CD4-positive, alpha-beta T cell (primary cell): ENCODE measurements at regions not wholly inside any gene's neighbourhood (a gene's known extent, or its start where the extent isn't known, plus 50 kb on each side); places are given as distances from the start of the nearest gene placed in this dataset.

Source experiments
- ATAC-seq: fragments of 200-7000 bp; cut with Tn5 transposase; one replicate; pipeline ENCODE4 v1.10.0; 2022; ENCODE audit warnings: mild to moderate bottlenecking; ENCODE audit not compliant: poor library complexity
- CTCF ChIA-PET: fragments of 350-600 bp; sonication (Branson Sonifier 250); formaldehyde crosslinking; loops from one replicate; lab custom pipeline; 2021; ENCODE audit warnings: antibody characterized with exemption, inconsistent platforms; lab: Charles Lee
- POLR2A ChIA-PET: fragments of 350-600 bp; sonication (Branson Sonifier 250); formaldehyde crosslinking; loops from one replicate; lab custom pipeline; 2021; ENCODE audit warnings: antibody characterized with exemption, inconsistent platforms; lab: Charles Lee
- DNase-seq, 14 experiments: peaks; one replicate each; pipeline ENCODE4 v3.0.0-alpha.2; 2013 to 2020; ENCODE audit warnings: mixed read lengths in 2 of 14
- H3K27ac ChIP-seq, 2 donors: one replicate each; pipeline versions ENCODE4 v1.5.1 to v1.7.0; 2013; ENCODE audit warnings: low read length in 2 of 2, low read depth in 1 of 2, mild to moderate bottlenecking in 1 of 2
- H3K27me3 ChIP-seq, 2 experiments: 1 replicate in 1 of 2; 2 replicates in 1 of 2; pipeline versions ENCODE4 v1.6.1 to v1.7.0; 2013; ENCODE audit warnings: low read length in 2 of 2, control low read depth in 1 of 2, mild to moderate bottlenecking in 1 of 2, moderate library complexity in 1 of 2; ENCODE audit not compliant: insufficient read depth in 2 of 2, control insufficient read depth in 1 of 2
- H3K36me3 ChIP-seq: one replicate; pipeline ENCODE4 v1.6.1; 2013; ENCODE audit warnings: low read length, control low read depth; ENCODE audit not compliant: insufficient read depth
- H3K4me1 ChIP-seq: one replicate; pipeline ENCODE4 v1.6.1; 2013; ENCODE audit warnings: low read length, control low read depth; ENCODE audit not compliant: insufficient read depth
- H3K4me3 ChIP-seq: one replicate; pipeline ENCODE4 v1.5.1; 2013; ENCODE audit warnings: mild to moderate bottlenecking, low read length, moderate library complexity
- H3K9me3 ChIP-seq, 2 experiments: 1 replicate in 1 of 2; 2 replicates in 1 of 2; pipeline versions ENCODE4 v1.6.1 to v1.7.0; 2013; ENCODE audit warnings: low read length in 2 of 2, mild to moderate bottlenecking in 2 of 2, control low read depth in 1 of 2, moderate library complexity in 1 of 2; ENCODE audit not compliant: control insufficient read depth in 1 of 2, insufficient read depth in 1 of 2
- H3K27ac Mint-ChIP-seq: one replicate; pipeline ENCODE4 v1.8.0; 2020; ENCODE audit warnings: mixed read lengths
- H3K27me3 Mint-ChIP-seq: one replicate; pipeline ENCODE4 v1.8.0; 2021; ENCODE audit warnings: mixed read lengths
- H3K36me3 Mint-ChIP-seq: one replicate; pipeline ENCODE4 v1.8.0; 2021; ENCODE audit warnings: low read depth, mixed read lengths
- H3K4me1 Mint-ChIP-seq: one replicate; pipeline ENCODE4 v1.8.0; 2021; ENCODE audit warnings: low read depth, mixed read lengths
- H3K4me3 Mint-ChIP-seq: one replicate; pipeline ENCODE4 v1.8.0; 2020; ENCODE audit warnings: mild to moderate bottlenecking, mixed read lengths
- H3K9me3 Mint-ChIP-seq: one replicate; pipeline ENCODE4 v1.8.0; 2020; ENCODE audit warnings: mixed read lengths
- CTCF ChIP-seq: fragments of 200-600 bp; IDR thresholded peaks from one replicate; pipeline ENCODE4 v1.8.0; 2022; ENCODE audit warnings: antibody characterized with exemption, mild to moderate bottlenecking
- intact Hi-C, 2 experiments: fragments of 100-400 bp; cut with DNase I in 1 of 2; cut with micrococcal nuclease in 1 of 2; formaldehyde crosslinking; loops; one replicate each; pipeline versions ENCODE4 v1.15.1 to v1.9.0; 2023 to 2025; cut with DNase I, micrococcal nuclease

- Histone ChIP-seq H3K27me3 (no peaks in the 10 kb centered on the region), H3K27ac (no peak overlapping the region), H3K4me3 (no peak overlapping the region), H3K9me3 (peaks cover 0 to 7% of the 10 kb centered on the region in 2 experiments), H3K36me3 (no peaks in the 10 kb centered on the region), H3K4me1 (no peaks in the 10 kb centered on the region)
- Mint-ChIP-seq H3K27ac (no peak overlapping the region), H3K4me3 (no peak overlapping the region), H3K27me3 (peaks cover 5% of the 10 kb centered on the region), H3K4me1 (no peaks in the 10 kb centered on the region), H3K9me3 (no peaks in the 10 kb centered on the region), H3K36me3 (no peaks in the 10 kb centered on the region)
- DNase-seq (no peak), ATAC-seq (no peak)
- TF ChIP-seq CTCF: no peak
- CTCF ChIA-PET: no interaction called here
- intact Hi-C loops: no loop called here
- POLR2A ChIA-PET: no interaction called here
These were observed 276.4 kb upstream of the ROPN1 start for GRCh38 chr3:124268355-124268754.

GRCh38 chr3:124269619-124270018 is 277.7 kb upstream of the ROPN1 start:
- CTCF ChIA-PET: no interaction called here
- no peak for ATAC-seq
- DNase-seq: no peak
- Mint-ChIP-seq H3K4me3 (no peak overlapping the region), H3K9me3 (no peaks in the 10 kb centered on the region), H3K27me3 (peaks cover 5% of the 10 kb centered on the region), H3K4me1 (no peaks in the 10 kb centered on the region), H3K27ac (no peak overlapping the region), H3K36me3 (no peaks in the 10 kb centered on the region)
- peaks cover 0 to 7% of the 10 kb centered on the region in 2 experiments for H3K9me3 ChIP-seq
- intact Hi-C loops: no loop called here
- POLR2A ChIA-PET: no interaction called here
- no peaks in the 10 kb centered on the region for H3K4me1 ChIP-seq
- H3K4me3 ChIP-seq: no peak overlapping the region
- no peak for TF ChIP-seq CTCF
- H3K36me3 ChIP-seq: no peaks in the 10 kb centered on the region
- H3K27ac ChIP-seq: no peak overlapping the region
- H3K27me3 ChIP-seq: no peaks in the 10 kb centered on the region

GRCh38 chr3:124272605-124273151 is 280.8 kb upstream of the ROPN1 start:
- H3K36me3 Mint-ChIP-seq: no peaks in the 10 kb centered on the region
- Histone ChIP-seq H3K27me3 (peaks cover 0 to 2% of the 10 kb centered on the region in 2 experiments), H3K4me1 (no peaks in the 10 kb centered on the region), H3K9me3 (peaks cover 0 to 7% of the 10 kb centered on the region in 2 experiments), H3K4me3 (no peak overlapping the region), H3K27ac (no peak overlapping the region), H3K36me3 (no peaks in the 10 kb centered on the region)
- H3K4me3 Mint-ChIP-seq: no peak overlapping the region
- H3K4me1 Mint-ChIP-seq: no peaks in the 10 kb centered on the region
- H3K27ac Mint-ChIP-seq: no peak overlapping the region
- intact Hi-C loops: no loop called here
- no peak for DNase-seq
- CTCF ChIA-PET: no interaction called here
- no peaks in the 10 kb centered on the region for H3K9me3 Mint-ChIP-seq
- H3K27me3 Mint-ChIP-seq: peaks cover 5% of the 10 kb centered on the region
- POLR2A ChIA-PET: no interaction called here
- no peak for ATAC-seq
- TF ChIP-seq CTCF: no peak
